ENCODE measurements at regions not wholly inside any gene's neighbourhood (a gene's known extent, or its start where the extent isn't known, plus 50 kb on each side); places are given as distances from the start of the nearest gene placed in this dataset.

DNA sequence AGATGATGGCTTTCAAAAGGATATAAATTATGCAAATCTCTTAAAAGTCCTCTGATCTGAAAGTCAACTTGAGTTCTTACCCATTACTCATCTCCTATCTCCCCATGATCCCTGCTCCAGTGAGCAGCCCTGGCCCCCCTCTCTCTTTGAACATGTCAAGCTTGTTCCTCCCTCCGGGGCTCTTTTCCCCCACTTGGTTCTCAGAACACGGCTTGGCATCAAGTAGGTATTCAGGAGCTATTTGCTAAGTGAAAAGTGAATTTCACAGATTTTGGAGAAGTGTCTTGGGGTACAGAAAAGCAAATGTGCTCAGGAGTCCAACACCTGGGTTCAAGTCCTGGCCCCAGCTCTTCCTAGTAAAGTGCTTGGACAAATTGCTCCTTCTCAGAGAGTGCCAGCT, 98.3 kb upstream of the CTBP2 start:
- no peak overlapping the region for H3K4me3 ChIP-seq (ENCODE audit: control insufficient read depth in 2 of 3, extremely low read depth in 1 of 3, insufficient read depth in 2 of 3, low read depth in 1 of 3, low read length in 3 of 3)
- no peaks in the 10 kb centered on the region for H3K9me1 ChIP-seq (ENCODE audit: control insufficient read depth, extremely low read depth, insufficient read depth, low read length)
- no peak overlapping the region for H3K9ac ChIP-seq (ENCODE audit: control insufficient read depth, extremely low read depth, insufficient read depth, low read length)
- H2AFZ ChIP-seq (ENCODE audit: control insufficient read depth, low read length) = no peak overlapping the region
- FAIRE-seq = no peak
- dilution Hi-C loops (cut with MboI; ENCODE audit: extremely low pct_ligation_motif_present, low sequenced_read_pairs) = no loop called here
- H3K4me2 ChIP-seq (ENCODE audit: control insufficient read depth, extremely low read depth, insufficient read depth, low read depth, low read length) = no peak overlapping the region
- no peaks in the 10 kb centered on the region for H4K20me1 ChIP-seq (ENCODE audit: control insufficient read depth, extremely low read depth, insufficient read depth, low read length)
- TF ChIP-seq EZH2 (IDR thresholded peaks at IDR 0.05; ENCODE audit: low read length) = no peak
- H3K27me3 ChIP-seq (ENCODE audit: control insufficient read depth, extremely low read depth, insufficient read depth, low read length) = no peaks in the 10 kb centered on the region
- H3K79me2 ChIP-seq (ENCODE audit: control insufficient read depth, insufficient read depth, low read length) = no peaks in the 10 kb centered on the region
- no peaks in the 10 kb centered on the region for H3K36me3 ChIP-seq (ENCODE audit: control insufficient read depth in 2 of 2, extremely low read depth in 1 of 2, insufficient read depth in 2 of 2, low read length in 2 of 2)
- H3K4me1 ChIP-seq (ENCODE audit: control insufficient read depth, extremely low read depth, insufficient read depth, low read length) = peaks cover 13% of the 10 kb centered on the region
- H3K9me3 ChIP-seq (ENCODE audit: control insufficient read depth, low read depth, low read length) = no peaks in the 10 kb centered on the region
- no peak overlapping the region for H3K27ac ChIP-seq (ENCODE audit: control insufficient read depth, insufficient read depth, low read length)
- no peak for DNase-seq (ENCODE audit: low read depth, low spot score)

DNA sequence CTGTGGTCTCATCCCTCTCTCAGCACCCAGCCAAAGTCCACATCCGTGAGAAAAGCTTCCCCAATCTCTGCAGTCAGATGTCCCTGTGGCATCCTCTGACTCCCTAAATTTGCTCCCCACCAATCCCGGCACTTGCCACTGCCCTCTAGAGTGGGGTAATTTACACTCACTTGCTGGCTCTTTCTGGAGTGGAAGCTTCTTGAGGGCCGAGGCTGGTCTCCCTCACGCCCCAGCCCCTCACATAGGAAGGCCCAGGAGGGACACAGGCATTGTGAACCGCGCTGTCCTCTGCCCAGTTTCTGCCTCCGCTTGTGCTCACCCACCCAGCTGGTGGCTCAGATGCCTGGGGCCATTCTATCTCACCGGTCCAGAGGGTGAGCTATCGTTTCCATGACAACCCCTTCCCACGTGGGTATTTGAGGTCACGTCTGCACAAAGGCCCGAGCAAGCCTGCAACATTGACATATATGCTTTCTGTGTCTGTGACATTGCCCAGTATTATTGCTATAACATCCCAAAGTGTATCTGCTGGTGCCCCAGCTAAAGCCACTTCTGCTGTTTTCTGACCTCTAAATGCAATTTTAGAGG, 97.3 kb upstream of the CTBP2 start:
- no peak overlapping the region for H3K27ac ChIP-seq (ENCODE audit: control insufficient read depth, insufficient read depth, low read length)
- FAIRE-seq (no peak), DNase-seq (ENCODE audit: low read depth, low spot score) (no peak)
- H3K4me2 ChIP-seq (ENCODE audit: control insufficient read depth, extremely low read depth, insufficient read depth, low read depth, low read length) = no peak overlapping the region
- no peak overlapping the region for H2AFZ ChIP-seq (ENCODE audit: control insufficient read depth, low read length)
- no peaks in the 10 kb centered on the region for H3K79me2 ChIP-seq (ENCODE audit: control insufficient read depth, insufficient read depth, low read length)
- no peaks in the 10 kb centered on the region for H3K9me3 ChIP-seq (ENCODE audit: control insufficient read depth, low read depth, low read length)
- TF ChIP-seq, protein P1, sequence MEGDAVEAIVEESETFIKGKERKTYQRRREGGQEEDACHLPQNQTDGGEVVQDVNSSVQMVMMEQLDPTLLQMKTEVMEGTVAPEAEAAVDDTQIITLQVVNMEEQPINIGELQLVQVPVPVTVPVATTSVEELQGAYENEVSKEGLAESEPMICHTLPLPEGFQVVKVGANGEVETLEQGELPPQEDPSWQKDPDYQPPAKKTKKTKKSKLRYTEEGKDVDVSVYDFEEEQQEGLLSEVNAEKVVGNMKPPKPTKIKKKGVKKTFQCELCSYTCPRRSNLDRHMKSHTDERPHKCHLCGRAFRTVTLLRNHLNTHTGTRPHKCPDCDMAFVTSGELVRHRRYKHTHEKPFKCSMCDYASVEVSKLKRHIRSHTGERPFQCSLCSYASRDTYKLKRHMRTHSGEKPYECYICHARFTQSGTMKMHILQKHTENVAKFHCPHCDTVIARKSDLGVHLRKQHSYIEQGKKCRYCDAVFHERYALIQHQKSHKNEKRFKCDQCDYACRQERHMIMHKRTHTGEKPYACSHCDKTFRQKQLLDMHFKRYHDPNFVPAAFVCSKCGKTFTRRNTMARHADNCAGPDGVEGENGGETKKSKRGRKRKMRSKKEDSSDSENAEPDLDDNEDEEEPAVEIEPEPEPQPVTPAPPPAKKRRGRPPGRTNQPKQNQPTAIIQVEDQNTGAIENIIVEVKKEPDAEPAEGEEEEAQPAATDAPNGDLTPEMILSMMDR (optimal IDR thresholded peaks at IDR 0.05 in 1 of 3, IDR thresholded peaks at IDR 0.05 in 1 of 3, conservative IDR thresholded peaks at IDR 0.05 in 1 of 3; ENCODE audit: extremely low read depth in 1 of 3, insufficient read depth in 2 of 3, low read length in 3 of 3) = no peak
- no peak for TF ChIP-seq EZH2 (IDR thresholded peaks at IDR 0.05; ENCODE audit: low read length)
- peaks cover 3% of the 10 kb centered on the region for H3K4me1 ChIP-seq (ENCODE audit: control insufficient read depth, extremely low read depth, insufficient read depth, low read length)
- no peak overlapping the region for H3K9ac ChIP-seq (ENCODE audit: control insufficient read depth, extremely low read depth, insufficient read depth, low read length)
- H3K9me1 ChIP-seq (ENCODE audit: control insufficient read depth, extremely low read depth, insufficient read depth, low read length) = no peaks in the 10 kb centered on the region
- H3K36me3 ChIP-seq (ENCODE audit: control insufficient read depth in 2 of 2, extremely low read depth in 1 of 2, insufficient read depth in 2 of 2, low read length in 2 of 2) = no peaks in the 10 kb centered on the region
- H3K27me3 ChIP-seq (ENCODE audit: control insufficient read depth, extremely low read depth, insufficient read depth, low read length) = no peaks in the 10 kb centered on the region
- dilution Hi-C loops (cut with MboI; ENCODE audit: extremely low pct_ligation_motif_present, low sequenced_read_pairs) = no loop called here
- H3K4me3 ChIP-seq (ENCODE audit: control insufficient read depth in 2 of 3, extremely low read depth in 1 of 3, insufficient read depth in 2 of 3, low read depth in 1 of 3, low read length in 3 of 3) = no peak overlapping the region
- no peaks in the 10 kb centered on the region for H4K20me1 ChIP-seq (ENCODE audit: control insufficient read depth, extremely low read depth, insufficient read depth, low read length)

DNA sequence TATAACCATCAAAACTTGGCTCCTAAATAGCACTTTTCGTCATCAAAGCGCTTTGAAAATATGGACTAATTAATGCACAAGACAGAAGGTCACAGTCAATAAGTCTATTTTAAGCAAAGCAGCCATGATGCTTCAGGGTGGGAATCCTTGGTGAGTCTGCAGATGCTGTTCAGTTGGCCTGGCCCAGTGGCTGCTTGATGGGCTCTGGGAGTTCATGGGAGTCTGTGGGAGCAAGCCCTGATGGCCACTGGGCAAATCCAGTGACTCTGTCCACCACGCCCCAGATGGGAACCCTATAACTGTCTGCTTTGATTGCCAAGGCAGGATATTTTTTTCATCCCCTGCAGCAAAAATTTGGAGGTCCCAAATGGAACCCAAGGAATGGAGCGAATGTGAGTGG, 95.7 kb upstream of the CTBP2 start:
- TF ChIP-seq, protein P1 (optimal IDR thresholded peaks at IDR 0.05 in 1 of 3, IDR thresholded peaks at IDR 0.05 in 1 of 3, conservative IDR thresholded peaks at IDR 0.05 in 1 of 3; ENCODE audit: extremely low read depth in 1 of 3, insufficient read depth in 2 of 3, low read length in 3 of 3) = no peak
- no peak for TF ChIP-seq EZH2 (IDR thresholded peaks at IDR 0.05; ENCODE audit: low read length)
- Histone ChIP-seq H3K4me2 (ENCODE audit: control insufficient read depth, extremely low read depth, insufficient read depth, low read depth, low read length) (no peak overlapping the region), H3K4me1 (ENCODE audit: control insufficient read depth, extremely low read depth, insufficient read depth, low read length) (no peaks in the 10 kb centered on the region), H3K9me3 (ENCODE audit: control insufficient read depth, low read depth, low read length) (no peaks in the 10 kb centered on the region), H3K4me3 (ENCODE audit: control insufficient read depth in 2 of 3, extremely low read depth in 1 of 3, insufficient read depth in 2 of 3, low read depth in 1 of 3, low read length in 3 of 3) (no peak overlapping the region), H2AFZ (ENCODE audit: control insufficient read depth, low read length) (no peak overlapping the region), H3K36me3 (ENCODE audit: control insufficient read depth in 2 of 2, extremely low read depth in 1 of 2, insufficient read depth in 2 of 2, low read length in 2 of 2) (no peaks in the 10 kb centered on the region), H3K27me3 (ENCODE audit: control insufficient read depth, extremely low read depth, insufficient read depth, low read length) (no peaks in the 10 kb centered on the region), H3K79me2 (ENCODE audit: control insufficient read depth, insufficient read depth, low read length) (no peaks in the 10 kb centered on the region), H4K20me1 (ENCODE audit: control insufficient read depth, extremely low read depth, insufficient read depth, low read length) (no peaks in the 10 kb centered on the region), H3K9me1 (ENCODE audit: control insufficient read depth, extremely low read depth, insufficient read depth, low read length) (no peaks in the 10 kb centered on the region), H3K27ac (ENCODE audit: control insufficient read depth, insufficient read depth, low read length) (no peak overlapping the region), H3K9ac (ENCODE audit: control insufficient read depth, extremely low read depth, insufficient read depth, low read length) (no peak overlapping the region)
- FAIRE-seq = no peak
- DNase-seq (ENCODE audit: low read depth, low spot score) = no peak
- dilution Hi-C loops (cut with MboI; ENCODE audit: extremely low pct_ligation_motif_present, low sequenced_read_pairs) = no loop called here

All from keratinocyte (primary cell).